HG02981 (cell line): ENCODE measurements at regions not wholly inside any gene's neighbourhood (a gene's known extent, or its start where the extent isn't known, plus 50 kb on each side); places are given as distances from the start of the nearest gene placed in this dataset.

Experiments
- ATAC-seq: cut with Tn5 transposase; IDR thresholded peaks from one replicate; pipeline ENCODE4 v1.9.1; 2021; ENCODE audit warnings: mild to moderate bottlenecking, moderate library complexity; ENCODE audit not compliant: unreplicated experiment

GRCh38 chr18:54767098-54767497, 61.2 kb upstream of the RAB27B start:
- no peak for ATAC-seq

GRCh38 chr18:54769526-54770464, 58.5 kb upstream of the RAB27B start:
- ATAC-seq, result no peak

- ATAC-seq, result no peak
Observed at GRCh38 chr18:54772056-54772455, 56.2 kb upstream of the RAB27B start.

- no peak for ATAC-seq
Observed at GRCh38 chr18:54774423-54774822, 53.9 kb upstream of the RAB27B start.

GRCh38 chr18:54774981-54775665, 53.2 kb upstream of the RAB27B start:
- ATAC-seq, result no peak

GRCh38 chr18:54775686-54776085, 52.6 kb upstream of the RAB27B start:
- no peak for ATAC-seq

GRCh38 chr18:54776282-54776977, 51.8 kb upstream of the RAB27B start:
- ATAC-seq, result peak; percentile 78

GRCh38 chr18:54777118-54777791, 51.0 kb upstream of the RAB27B start:
- peak; percentile 44 for ATAC-seq

GRCh38 chr18:54777989-54778388, 50.3 kb upstream of the RAB27B start:
- no peak for ATAC-seq
